HG03439 (cell line): ENCODE measurements at regions not wholly inside any gene's neighbourhood (a gene's known extent, or its start where the extent isn't known, plus 50 kb on each side); places are given as distances from the start of the nearest gene placed in this dataset.

Experiments
- ATAC-seq: cut with Tn5 transposase; IDR thresholded peaks from one replicate; pipeline ENCODE4 v1.9.1; 2021; ENCODE audit warnings: mild to moderate bottlenecking, moderate library complexity; ENCODE audit not compliant: unreplicated experiment

- ATAC-seq = peak; percentile 60
Observed at GRCh38 chr9:26326563-26326962, 566.0 kb downstream of the CAAP1 start.

DNA sequence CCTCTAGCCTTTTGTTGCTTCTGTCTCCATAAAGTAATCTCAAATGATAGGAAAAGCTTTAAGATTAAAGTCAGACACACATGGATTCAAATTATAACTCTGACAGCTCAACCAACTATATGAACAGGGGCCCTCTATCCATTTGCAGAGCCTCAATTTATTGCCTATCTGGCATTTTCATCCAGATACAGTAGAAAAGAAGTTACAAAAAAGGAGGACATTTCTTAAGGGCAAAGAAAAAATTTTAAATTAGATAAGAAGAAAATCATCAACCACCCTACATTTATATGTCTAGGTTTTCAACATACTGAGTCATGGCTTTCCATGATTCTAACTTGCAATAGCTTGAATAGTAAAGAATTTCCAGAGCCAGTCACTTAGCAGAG, 567.2 kb downstream of the CAAP1 start:
- no peak for ATAC-seq

DNA sequence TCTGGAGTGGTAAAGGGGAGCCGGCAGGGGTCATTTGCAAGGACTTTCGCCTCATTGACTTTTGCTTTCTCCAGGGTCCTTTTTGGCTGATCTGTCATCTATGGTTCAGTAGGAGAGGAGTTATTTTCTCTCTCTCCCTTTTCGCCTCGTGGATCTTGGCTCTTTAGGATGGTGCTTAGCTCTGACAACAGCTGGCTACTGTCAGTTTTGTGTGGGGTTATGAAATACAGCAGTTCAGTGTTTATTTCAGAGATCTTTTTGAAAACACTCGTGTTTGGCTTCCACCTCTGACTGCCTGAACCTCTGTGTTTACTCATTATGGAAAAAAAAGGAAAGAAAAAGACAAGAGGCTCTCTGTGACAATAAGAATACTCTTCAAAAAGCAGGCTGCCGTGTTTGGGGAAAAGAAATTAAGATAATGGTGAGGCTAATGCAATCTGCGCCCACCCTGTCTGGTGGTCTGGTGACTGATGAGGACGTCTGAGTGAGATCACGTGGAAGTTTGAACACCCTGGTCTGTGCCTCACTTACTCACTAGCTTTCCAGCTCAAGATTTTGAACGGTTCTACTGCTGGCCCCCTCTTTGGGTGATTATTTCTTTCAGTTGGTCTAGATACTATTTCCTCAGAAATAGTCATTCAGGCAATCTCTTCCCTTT, 567.7 kb downstream of the CAAP1 start:
- no peak for ATAC-seq

DNA sequence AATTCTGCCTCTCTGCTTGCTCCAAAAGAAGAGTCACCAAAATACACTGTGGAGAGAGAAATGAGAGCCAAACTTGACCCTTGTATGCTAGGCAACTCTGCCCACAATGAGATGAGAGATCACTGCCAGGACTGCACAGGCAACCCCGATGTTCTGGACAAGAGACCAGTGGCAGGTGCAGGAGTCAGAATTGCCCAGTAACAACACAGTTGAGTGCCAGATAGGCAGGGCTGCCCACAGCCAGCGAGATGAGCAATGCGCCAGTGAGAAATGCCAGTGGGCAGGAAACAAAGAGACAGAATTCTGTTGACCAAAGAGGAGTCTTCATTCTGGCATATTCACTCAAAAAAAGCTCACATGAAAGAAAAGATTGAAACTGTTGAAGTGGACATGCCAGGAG, 570.7 kb downstream of the CAAP1 start:
- ATAC-seq = no peak

- no peak for ATAC-seq
Observed at GRCh38 chr9:26319859-26320258, 572.7 kb downstream of the CAAP1 start.

DNA sequence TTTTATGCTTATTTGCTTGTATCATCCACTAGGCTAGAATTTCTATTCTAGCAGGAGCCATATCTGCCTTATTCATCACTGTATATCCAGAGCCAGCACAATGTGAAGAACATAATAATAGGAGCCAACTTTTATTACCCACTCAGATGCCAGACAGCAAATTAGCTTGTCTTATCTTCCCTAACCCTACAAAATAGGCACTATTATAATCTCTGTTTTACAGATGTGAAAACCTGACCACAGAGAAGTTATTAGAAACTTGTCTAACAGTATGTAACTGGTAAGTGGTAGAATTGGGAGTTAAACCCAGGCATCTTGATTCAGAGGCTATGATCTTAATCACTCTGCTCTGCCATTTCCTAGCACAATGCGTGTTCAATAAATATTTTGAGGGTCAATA, 579.5 kb downstream of the CAAP1 start:
- no peak for ATAC-seq

GRCh38 chr9:26311463-26311995, 581.1 kb downstream of the CAAP1 start:
- no peak for ATAC-seq

DNA sequence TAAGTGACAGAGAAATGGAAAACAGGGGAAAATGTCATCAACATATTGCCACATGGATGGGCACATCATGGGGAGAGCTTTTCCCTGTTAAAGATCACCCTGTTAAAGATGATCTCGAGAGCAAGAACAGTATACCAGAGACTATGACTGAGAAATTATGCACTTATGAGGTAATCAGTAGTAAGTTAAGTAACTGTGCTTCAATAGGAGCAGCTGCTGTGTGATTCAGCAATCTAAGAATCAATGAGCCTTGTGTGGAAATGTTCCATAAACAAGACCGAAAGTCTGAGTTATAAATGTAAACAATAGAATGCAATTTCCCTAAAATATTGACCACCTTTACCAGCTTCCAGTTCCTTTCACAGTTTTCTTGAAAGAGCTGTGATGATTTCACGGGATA, 582.3 kb downstream of the CAAP1 start:
- no peak for ATAC-seq

- no peak for ATAC-seq
Observed at GRCh38 chr9:26308328-26308727, 584.3 kb downstream of the CAAP1 start.

DNA sequence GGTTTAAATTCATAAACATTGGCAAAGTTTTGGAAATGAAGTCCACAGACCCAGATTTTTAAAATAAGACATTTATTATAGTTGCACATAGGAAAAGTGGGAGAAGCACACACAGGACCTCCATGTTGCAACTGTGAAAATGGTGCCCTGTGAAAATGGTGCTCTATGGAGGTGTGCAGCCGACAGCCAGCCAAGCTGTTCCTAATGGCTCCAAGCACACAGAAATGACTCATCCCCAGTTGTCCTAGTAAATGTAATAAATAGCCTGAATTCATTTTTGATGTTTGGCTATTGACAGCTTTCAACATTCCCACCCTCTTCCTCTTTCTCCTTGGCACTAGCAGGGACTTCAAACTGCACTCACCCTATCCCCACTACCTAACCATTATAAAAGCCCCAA, 590.9 kb downstream of the CAAP1 start:
- ATAC-seq = no peak

GRCh38 chr9:26301046-26301445, 591.6 kb downstream of the CAAP1 start:
- ATAC-seq = no peak

DNA sequence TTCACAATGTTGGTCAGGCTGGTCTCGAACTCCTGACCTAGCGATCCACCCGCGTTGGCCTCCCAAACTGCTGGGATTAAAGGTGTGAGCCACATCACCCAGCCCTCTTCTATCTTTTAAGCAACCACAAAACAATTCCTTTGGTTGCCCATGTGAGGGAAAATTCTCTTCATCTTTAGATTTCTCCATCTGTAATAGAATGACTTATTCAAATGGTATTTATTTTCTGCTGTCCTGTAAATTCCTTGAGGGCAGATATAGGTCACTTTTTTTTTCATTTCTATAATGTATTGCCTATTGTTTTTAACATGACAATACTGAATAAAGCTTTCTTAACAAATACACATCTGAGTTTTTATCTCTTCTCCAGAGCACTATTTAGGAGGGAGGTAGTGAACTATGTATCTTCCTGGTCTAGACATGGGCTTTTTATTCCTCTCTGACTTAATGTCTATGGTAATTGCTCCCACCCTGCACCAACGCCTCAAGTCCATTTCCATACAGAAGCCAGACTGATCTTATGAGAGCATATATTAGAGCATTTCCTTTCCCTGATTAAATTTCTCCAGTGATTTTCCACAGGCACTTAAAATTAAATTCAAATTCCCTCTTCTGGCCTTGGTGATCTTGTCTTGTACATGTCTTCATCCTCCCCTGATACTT, 595.6 kb downstream of the CAAP1 start:
- no peak for ATAC-seq

DNA sequence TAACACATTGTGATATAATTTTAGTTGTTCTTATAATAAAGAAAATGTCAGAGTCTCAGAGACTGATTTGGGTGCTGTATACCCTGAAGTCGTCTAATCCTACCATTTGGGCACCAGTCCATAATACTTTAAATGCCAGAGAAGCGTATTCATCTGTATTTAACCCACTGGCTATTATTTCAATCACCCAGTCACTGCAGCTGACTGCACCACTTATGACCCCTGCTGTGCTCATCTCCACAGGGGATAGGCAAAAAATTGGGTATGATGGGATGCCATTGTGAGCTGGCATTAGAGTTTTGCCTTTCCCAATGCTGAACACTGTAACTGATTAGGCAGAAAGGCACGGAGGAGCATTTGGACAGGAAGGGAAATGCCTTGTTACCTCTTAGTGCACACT, 599.7 kb downstream of the CAAP1 start:
- no peak for ATAC-seq

DNA sequence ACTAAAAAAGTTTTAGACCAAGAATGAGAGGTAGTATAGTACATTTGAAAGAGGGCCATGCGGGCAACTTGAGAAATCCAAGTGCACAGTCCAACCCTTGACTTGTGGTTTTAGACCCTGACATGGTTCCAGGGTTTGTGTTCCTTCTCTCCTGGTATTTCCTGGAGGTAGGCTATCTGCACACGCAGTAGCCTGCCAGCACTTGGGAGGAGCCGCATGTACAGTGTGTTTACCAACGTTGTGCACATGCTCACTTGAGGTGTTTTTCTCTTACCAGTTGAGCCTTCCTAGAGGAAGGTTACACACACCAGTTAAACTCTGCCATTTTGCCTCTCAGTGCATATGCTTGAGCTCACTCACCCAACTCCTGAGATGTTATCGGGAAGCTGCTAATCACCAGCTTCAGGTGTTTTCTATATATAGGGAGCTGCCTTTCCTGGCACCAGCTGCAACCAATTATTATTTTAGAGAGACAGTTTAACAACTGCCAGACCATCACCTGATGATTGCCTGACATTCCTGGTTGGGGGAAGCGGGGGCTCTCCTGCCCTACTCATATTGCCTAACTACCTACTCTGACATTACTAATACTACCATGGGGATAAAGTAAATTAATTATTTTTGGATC, 593.4 kb upstream of the TUSC1 start:
- no peak for ATAC-seq

- no peak for ATAC-seq
Observed at GRCh38 chr9:26266146-26266793, 588.0 kb upstream of the TUSC1 start.

GRCh38 chr9:26264709-26265601, 586.7 kb upstream of the TUSC1 start:
- ATAC-seq = no peak

DNA sequence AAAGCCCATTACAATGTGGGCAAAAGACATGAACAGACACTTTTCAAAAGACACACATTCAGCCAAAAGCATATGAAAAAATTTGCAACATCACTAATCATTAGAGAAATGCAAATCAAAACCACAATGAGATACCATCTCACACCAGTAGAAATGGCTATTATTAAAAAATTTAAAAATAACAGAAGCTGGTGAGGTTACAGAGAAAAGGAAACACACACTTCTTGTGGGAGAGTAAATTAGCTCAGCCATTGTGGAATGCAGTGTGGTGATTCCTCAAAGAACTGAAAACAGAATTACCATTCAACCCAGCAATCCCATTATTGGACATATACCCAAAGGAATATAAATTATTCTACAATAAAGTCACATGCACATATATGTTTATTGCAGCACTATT, 585.2 kb upstream of the TUSC1 start:
- no peak for ATAC-seq

DNA sequence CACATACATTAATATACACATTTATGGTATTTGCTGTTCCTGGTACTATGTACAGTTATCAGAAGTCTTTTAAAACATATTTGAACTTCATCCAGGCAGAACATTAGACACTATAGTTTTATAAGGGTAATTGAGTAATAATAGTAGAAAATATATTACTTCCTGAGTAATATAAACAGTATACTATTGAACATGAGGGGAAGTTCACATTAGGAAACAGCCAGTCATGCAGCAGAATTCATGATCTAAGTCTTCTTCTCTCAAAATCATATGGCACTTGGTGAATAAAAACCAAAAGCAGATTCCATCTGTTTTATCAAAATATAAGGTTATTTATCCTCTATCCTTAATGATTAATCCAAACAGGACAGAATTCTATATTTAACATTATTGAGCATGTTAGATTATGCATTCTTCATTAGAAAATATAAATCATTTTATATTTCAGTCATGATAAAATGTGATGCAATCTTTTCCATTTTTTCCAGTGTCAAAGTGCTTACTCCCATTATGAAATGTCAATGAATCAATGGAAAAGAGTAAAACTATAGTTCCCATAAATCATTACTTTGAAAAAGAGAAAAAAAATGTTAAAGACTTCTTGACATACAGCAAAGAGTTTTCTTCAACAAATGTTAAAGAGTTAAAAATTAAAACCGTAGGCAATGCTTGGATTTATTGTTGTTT, 584.3 kb upstream of the TUSC1 start:
- no peak for ATAC-seq

DNA sequence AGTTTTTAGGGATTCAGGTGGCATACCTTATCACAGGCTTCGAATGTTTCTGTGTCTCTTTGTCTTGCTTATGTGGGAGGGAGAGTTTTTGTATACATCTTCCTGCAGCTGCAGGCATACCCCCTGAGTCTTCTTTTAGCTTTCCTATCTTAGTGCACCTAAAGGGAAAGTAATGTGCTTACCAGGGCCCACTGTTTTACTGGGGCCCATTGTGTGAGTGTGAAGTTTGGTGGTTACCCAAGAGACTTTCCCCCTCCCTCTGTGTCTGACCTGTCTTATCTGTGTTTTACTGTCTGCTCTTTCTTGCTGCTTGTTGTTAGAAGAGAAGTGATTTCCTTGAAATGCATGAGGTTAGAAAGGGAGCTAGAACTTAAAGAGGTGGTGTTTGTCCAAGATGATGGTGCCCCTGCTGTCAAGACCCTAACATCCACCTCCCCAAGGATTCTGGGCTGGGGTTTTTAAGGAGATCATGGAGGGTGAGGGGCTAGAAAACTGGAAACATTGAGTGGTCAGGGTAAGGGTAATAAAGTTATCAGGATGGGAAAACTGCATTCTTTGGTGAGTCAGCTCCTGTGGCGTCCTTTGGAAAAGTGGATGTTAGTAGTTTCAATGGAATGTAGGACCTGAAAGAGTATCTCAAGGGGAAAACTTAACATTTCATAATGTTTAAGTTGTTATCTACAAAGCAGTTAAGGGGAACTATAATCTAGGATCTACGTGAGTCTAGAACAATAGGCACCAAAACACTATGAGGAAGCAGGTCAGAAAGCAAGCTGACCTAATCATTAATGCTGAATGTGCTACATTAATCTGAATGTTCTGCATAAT, 583.5 kb upstream of the TUSC1 start:
- ATAC-seq = no peak
